Endothelial cell of umbilical vein (primary cell): ENCODE measurements at regions not wholly inside any gene's neighbourhood (a gene's known extent, or its start where the extent isn't known, plus 50 kb on each side); places are given as distances from the start of the nearest gene placed in this dataset.

ENCODE experiments used
- BruUV-seq: library from RNA; stranded (reverse); fragments of 400-500 nt; replicated peaks from 2 replicates; lab custom pipeline; 2021; lab: Mats Ljungman, UMichigan
- CTCF ChIA-PET: fragments of 300-600, 350-600 bp; sonication (Branson Sonifier 250); formaldehyde crosslinking; loops from one replicate; lab custom pipeline; 2021; ENCODE audit warnings: antibody characterized with exemption, inconsistent platforms; lab: Charles Lee
- POLR2A ChIA-PET: fragments of 300-600, 350-600 bp; sonication (Branson Sonifier 250); formaldehyde crosslinking; loops from one replicate; lab custom pipeline; 2021; ENCODE audit warnings: antibody characterized with exemption, inconsistent platforms; lab: Charles Lee
- DNase-seq: peaks from one replicate; pipeline ENCODE4 v3.0.0-alpha.2; 2011; ENCODE audit warnings: low read depth, low spot score
- FAIRE-seq: peaks from 2 replicates; lab custom pipeline; 2011; peaks lifted over from hg19 to GRCh38; lab: Jason Lieb, UNC
- H2AFZ ChIP-seq: 2 replicates; pipeline ENCODE4 v1.6.0; 2012; ENCODE audit warnings: low read depth, low read length, control low read depth, inconsistent platforms
- H3K27ac ChIP-seq: 2 replicates; pipeline ENCODE4 v1.5.1; 2011; ENCODE audit warnings: low read depth, mild to moderate bottlenecking, control low read depth, low read length, moderate library complexity; ENCODE audit not compliant: insufficient read depth
- H3K27me3 ChIP-seq, 2 experiments: 2 replicates each; pipeline versions ENCODE4 v1.6.0 to v1.6.1; 2011; ENCODE audit warnings: low read length in 2 of 2, mixed read lengths in 1 of 2; ENCODE audit not compliant: control insufficient read depth in 2 of 2, insufficient read depth in 2 of 2
- H3K36me3 ChIP-seq, 2 experiments: 2 replicates in 1 of 2; 3 replicates in 1 of 2; pipeline ENCODE4 v1.5.1; 2011; ENCODE audit warnings: low read length in 2 of 2, mild to moderate bottlenecking in 1 of 2, moderate library complexity in 1 of 2; ENCODE audit not compliant: control insufficient read depth in 2 of 2, insufficient read depth in 2 of 2; ENCODE audit errors: extremely low read depth in 1 of 2
- H3K4me1 ChIP-seq: 3 replicates; pipeline ENCODE4 v1.5.1; 2011; ENCODE audit warnings: mild to moderate bottlenecking, low read length; ENCODE audit not compliant: control insufficient read depth, insufficient read depth; ENCODE audit errors: extremely low read depth
- H3K4me2 ChIP-seq: 2 replicates; pipeline ENCODE4 v1.6.1; 2011; ENCODE audit warnings: low read length, control low read depth, mixed read lengths; ENCODE audit not compliant: insufficient read depth
- H3K4me3 ChIP-seq, 3 experiments: fragments of 200-600 bp in 1 of 3; sonication (generic), shearing (Covaris generic) in 1 of 3; replicated peaks in 1 of 3; 2 replicates each; pipeline ENCODE4 v1.5.1; 2011 to 2016; ENCODE audit warnings: control low read depth in 3 of 3, low read length in 3 of 3, mild to moderate bottlenecking in 2 of 3, inconsistent platforms in 1 of 3, low read depth in 1 of 3, moderate library complexity in 1 of 3; ENCODE audit not compliant: insufficient read depth in 1 of 3
- H3K79me2 ChIP-seq: 2 replicates; pipeline ENCODE4 v1.6.0; 2012; ENCODE audit warnings: low read length, inconsistent platforms; ENCODE audit not compliant: control insufficient read depth, insufficient read depth
- H3K9ac ChIP-seq: replicated peaks from 2 replicates; pipeline ENCODE3; 2011; ENCODE audit warnings: low read length, control low read depth; ENCODE audit not compliant: insufficient read depth; ENCODE audit errors: extremely low read depth
- H3K9me1 ChIP-seq: replicated peaks from 3 replicates; pipeline ENCODE4 v1.6.0; 2011; ENCODE audit warnings: mild to moderate bottlenecking, low read length; ENCODE audit not compliant: control insufficient read depth, insufficient read depth; ENCODE audit errors: extremely low read depth
- H3K9me3 ChIP-seq: replicated peaks from 2 replicates; pipeline ENCODE4 v1.5.1; 2012; ENCODE audit warnings: low read length, inconsistent platforms; ENCODE audit not compliant: control insufficient read depth, insufficient read depth
- H4K20me1 ChIP-seq: replicated peaks from 2 replicates; pipeline ENCODE3; 2011; ENCODE audit warnings: mild to moderate bottlenecking, low read length; ENCODE audit not compliant: control insufficient read depth, insufficient read depth; ENCODE audit errors: extremely low read depth
- EZH2 ChIP-seq: IDR thresholded peaks from 2 replicates; pipeline ENCODE4 v1.6.1; 2012; ENCODE audit warnings: borderline replicate concordance, low read depth, mild to moderate bottlenecking, moderate library complexity, low read length, inconsistent platforms; ENCODE audit not compliant: severe bottlenecking
- FOS ChIP-seq: IDR thresholded peaks from 2 replicates; pipeline ENCODE4 v1.6.1; 2011; ENCODE audit warnings: mild to moderate bottlenecking, low read length, moderate library complexity, borderline replicate concordance; ENCODE audit not compliant: insufficient read depth
- GATA2 ChIP-seq: IDR thresholded peaks from 2 replicates; pipeline ENCODE4 v1.7.0; 2011; ENCODE audit warnings: low read depth, mild to moderate bottlenecking, moderate library complexity, mixed read lengths, low read length; ENCODE audit not compliant: insufficient read length, insufficient read depth
- JUN ChIP-seq: IDR thresholded peaks from 2 replicates; pipeline ENCODE4 v1.6.1; 2011; ENCODE audit warnings: borderline replicate concordance, low read depth; ENCODE audit not compliant: insufficient read length, insufficient read depth
- MYC ChIP-seq: IDR thresholded peaks from one replicate; pipeline ENCODE4 v1.6.1; 2011; ENCODE audit warnings: mild to moderate bottlenecking, low read depth, low read length
- POLR2A ChIP-seq: IDR thresholded peaks from 2 replicates; pipeline ENCODE4 v1.6.1; 2012; ENCODE audit warnings: low read depth, mild to moderate bottlenecking, control low read depth, low read length
- POLR2AphosphoS5 ChIP-seq: IDR thresholded peaks from 2 replicates; pipeline ENCODE4 v1.6.1; 2012; ENCODE audit warnings: low read depth, mild to moderate bottlenecking, control low read depth, low read length, moderate library complexity; ENCODE audit not compliant: insufficient read depth
- dilution Hi-C: fragments of 300-500 bp; cut with MboI; formaldehyde crosslinking; loops from one replicate; pipeline ENCODE4 v1.15.0; 2019; ENCODE audit warnings: low sequenced_read_pairs; ENCODE audit not compliant: extremely low pct_ligation_motif_present
- intact Hi-C: fragments of 100-400 bp; cut with micrococcal nuclease; formaldehyde crosslinking; loops from one replicate; pipeline ENCODE4 v1.10.0; 2022
- TF ChIP-seq, protein P1 (sequence below): IDR thresholded peaks from 2 replicates; pipeline ENCODE4 v1.6.1; 2011; ENCODE audit not compliant: insufficient read depth, insufficient read length
- TF ChIP-seq, protein P2 (sequence below), 2 donors: IDR thresholded peaks; 1 replicate in 1 of 2; 2 replicates in 1 of 2; pipeline ENCODE4 v1.5.1; 2011; ENCODE audit warnings: low read length in 2 of 2, mild to moderate bottlenecking in 2 of 2, moderate library complexity in 2 of 2, control low read depth in 1 of 2, inconsistent platforms in 1 of 2, low read depth in 1 of 2; ENCODE audit not compliant: insufficient read depth in 1 of 2; ENCODE audit errors: extremely low read depth in 1 of 2

DNA sequence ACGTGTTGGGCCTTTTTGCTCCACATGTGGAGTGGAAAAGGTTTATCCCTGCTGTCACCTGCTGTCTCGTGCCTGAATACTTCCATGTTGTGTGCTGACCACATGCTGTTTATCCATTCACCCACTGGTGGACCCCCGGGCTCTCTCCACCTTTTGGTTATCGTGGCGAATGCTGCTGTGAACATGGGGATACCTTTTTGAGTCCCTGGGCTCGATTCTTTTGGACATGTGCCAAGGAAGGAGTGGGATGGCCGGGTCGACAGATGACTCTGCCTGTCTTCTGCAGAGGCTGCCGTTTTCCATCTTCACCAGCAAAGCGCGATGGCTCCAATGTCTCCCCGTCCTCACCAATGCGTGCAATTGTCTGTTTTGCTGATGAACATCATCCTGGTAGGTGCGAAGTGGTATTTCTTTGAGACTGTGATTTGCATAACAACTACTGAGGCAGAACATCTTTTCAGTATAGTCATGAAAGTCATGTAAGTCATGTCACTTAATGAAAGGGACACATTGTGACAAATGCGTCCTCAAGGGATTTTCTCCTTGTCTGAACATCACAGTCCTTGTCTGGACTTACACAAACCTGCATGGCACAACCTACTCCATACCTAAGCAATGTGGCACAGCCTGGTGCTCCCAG lies 758.7 kb downstream of the BRD1 start:
- Histone ChIP-seq H3K4me3 (no peak overlapping the region), H3K36me3 (no peaks in the 10 kb centered on the region), H3K9me3 (peaks cover 8% of the 10 kb centered on the region), H3K4me2 (no peak overlapping the region), H3K4me1 (no peaks in the 10 kb centered on the region), H4K20me1 (no peaks in the 10 kb centered on the region), H3K27ac (no peak overlapping the region), H3K27me3 (no peaks in the 10 kb centered on the region), H3K9ac (no peak overlapping the region), H2AFZ (no peak overlapping the region), H3K79me2 (no peaks in the 10 kb centered on the region), H3K9me1 (no peaks in the 10 kb centered on the region)
- DNase-seq (no peak), FAIRE-seq (no peak)
- CTCF ChIA-PET: no interaction called here
- no TSS peak for BruUV-seq
- dilution Hi-C loops (no loop called here), intact Hi-C loops (no loop called here)
- no peak for TF ChIP-seq POLR2AphosphoS5
- TF ChIP-seq, protein P1, sequence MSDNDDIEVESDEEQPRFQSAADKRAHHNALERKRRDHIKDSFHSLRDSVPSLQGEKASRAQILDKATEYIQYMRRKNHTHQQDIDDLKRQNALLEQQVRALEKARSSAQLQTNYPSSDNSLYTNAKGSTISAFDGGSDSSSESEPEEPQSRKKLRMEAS: no peak
- TF ChIP-seq MYC: no peak
- no peak for TF ChIP-seq GATA2
- no peak for TF ChIP-seq JUN
- no peak for TF ChIP-seq EZH2
- TF ChIP-seq, protein P2, sequence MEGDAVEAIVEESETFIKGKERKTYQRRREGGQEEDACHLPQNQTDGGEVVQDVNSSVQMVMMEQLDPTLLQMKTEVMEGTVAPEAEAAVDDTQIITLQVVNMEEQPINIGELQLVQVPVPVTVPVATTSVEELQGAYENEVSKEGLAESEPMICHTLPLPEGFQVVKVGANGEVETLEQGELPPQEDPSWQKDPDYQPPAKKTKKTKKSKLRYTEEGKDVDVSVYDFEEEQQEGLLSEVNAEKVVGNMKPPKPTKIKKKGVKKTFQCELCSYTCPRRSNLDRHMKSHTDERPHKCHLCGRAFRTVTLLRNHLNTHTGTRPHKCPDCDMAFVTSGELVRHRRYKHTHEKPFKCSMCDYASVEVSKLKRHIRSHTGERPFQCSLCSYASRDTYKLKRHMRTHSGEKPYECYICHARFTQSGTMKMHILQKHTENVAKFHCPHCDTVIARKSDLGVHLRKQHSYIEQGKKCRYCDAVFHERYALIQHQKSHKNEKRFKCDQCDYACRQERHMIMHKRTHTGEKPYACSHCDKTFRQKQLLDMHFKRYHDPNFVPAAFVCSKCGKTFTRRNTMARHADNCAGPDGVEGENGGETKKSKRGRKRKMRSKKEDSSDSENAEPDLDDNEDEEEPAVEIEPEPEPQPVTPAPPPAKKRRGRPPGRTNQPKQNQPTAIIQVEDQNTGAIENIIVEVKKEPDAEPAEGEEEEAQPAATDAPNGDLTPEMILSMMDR (IDR thresholded peaks at IDR 0.05; ENCODE audit: extremely low read depth in 1 of 2, insufficient read depth in 1 of 2, low read depth in 1 of 2, low read length in 2 of 2): no peak
- TF ChIP-seq POLR2A: no peak
- no peak for TF ChIP-seq FOS
- POLR2A ChIA-PET: no interaction called here
